ENCODE measurements at regions not wholly inside any gene's neighbourhood (a gene's known extent, or its start where the extent isn't known, plus 50 kb on each side); places are given as distances from the start of the nearest gene placed in this dataset.

- TF ChIP-seq EP300 (IDR thresholded peaks at IDR 0.05) (no peak), CTCF (IDR thresholded peaks at IDR 0.05) (no peak), POLR2AphosphoS5 (IDR thresholded peaks at IDR 0.05) (no peak), POLR2A (IDR thresholded peaks at IDR 0.05; ENCODE audit: low read depth) (no peak)
Measured at GRCh38 chr3:59406943-59407342, 357.1 kb upstream of the CFAP20DC start.
